B cell (primary cell): ENCODE measurements at regions not wholly inside any gene's neighbourhood (a gene's known extent, or its start where the extent isn't known, plus 50 kb on each side); places are given as distances from the start of the nearest gene placed in this dataset.

Experiments
- ATAC-seq: fragments of 200-7000 bp; cut with Tn5 transposase; one replicate; pipeline ENCODE4 v1.10.0; 2021; ENCODE audit warnings: low read depth, mild to moderate bottlenecking, moderate number of reproducible peaks, moderate library complexity
- CTCF ChIA-PET: fragments of 350-600 bp; sonication (Branson Sonifier 250); formaldehyde crosslinking; loops from one replicate; lab custom pipeline; 2021; ENCODE audit warnings: antibody characterized with exemption, inconsistent platforms; lab: Charles Lee
- POLR2A ChIA-PET: fragments of 350-600 bp; sonication (Branson Sonifier 250); formaldehyde crosslinking; loops from one replicate; lab custom pipeline; 2021; ENCODE audit warnings: antibody characterized with exemption; lab: Charles Lee
- DNase-seq: peaks from one replicate; pipeline ENCODE4 v3.0.0; 2013
- H2AFZ ChIP-seq: 2 replicates; pipeline ENCODE4 v1.6.1; 2012; ENCODE audit warnings: mild to moderate bottlenecking, low read depth, low read length; ENCODE audit not compliant: insufficient read depth, poor library complexity, severe bottlenecking
- H3K27ac ChIP-seq, 2 donors: 1 replicate in 1 of 2; 2 replicates in 1 of 2; pipeline ENCODE4 v1.5.1; 2012 to 2013; ENCODE audit warnings: low read length in 2 of 2, mild to moderate bottlenecking in 2 of 2, moderate library complexity in 1 of 2
- H3K27me3 ChIP-seq, 4 experiments: fragments of 200-600 bp in 1 of 4; sonication (generic) in 1 of 4; replicated peaks in 1 of 4; 1 replicate in 2 of 4; 2 replicates in 2 of 4; pipeline versions ENCODE4 v1.6.1 to v1.7.0; 2013 to 2016; ENCODE audit warnings: low read length in 3 of 4, mild to moderate bottlenecking in 2 of 4, mixed read lengths in 1 of 4, moderate library complexity in 1 of 4; ENCODE audit not compliant: insufficient read depth in 4 of 4, control insufficient read depth in 3 of 4; ENCODE audit errors: control extremely low read depth in 1 of 4
- H3K36me3 ChIP-seq, 2 experiments: replicated peaks in 1 of 2; 1 replicate in 1 of 2; 2 replicates in 1 of 2; pipeline versions ENCODE4 v1.6.1 to v1.7.1; 2013; ENCODE audit warnings: low read length in 1 of 2; ENCODE audit not compliant: insufficient read depth in 2 of 2, control insufficient read depth in 1 of 2; ENCODE audit errors: control extremely low read depth in 1 of 2, extremely low read depth in 1 of 2
- H3K4me1 ChIP-seq, 2 donors: fragments of 200-600 bp in 1 of 2; sonication (generic) in 1 of 2; 1 replicate in 1 of 2; 2 replicates in 1 of 2; pipeline versions ENCODE4 v1.5.1 to v1.6.1; 2013 to 2017; ENCODE audit warnings: low read length in 2 of 2; ENCODE audit not compliant: control insufficient read depth in 2 of 2, insufficient read depth in 2 of 2
- H3K4me2 ChIP-seq: replicated peaks from 2 replicates; pipeline ENCODE3; 2012; ENCODE audit warnings: mild to moderate bottlenecking, low read depth, low read length; ENCODE audit not compliant: poor library complexity, severe bottlenecking
- H3K4me3 ChIP-seq, 5 experiments: fragments of 200-600 bp in 1 of 5; sonication (generic) in 1 of 5; 1 replicate in 3 of 5; 2 replicates in 2 of 5; pipeline versions ENCODE4 v1.5.1 to v1.7.0; 2011 to 2016; ENCODE audit warnings: low read length in 4 of 5, mild to moderate bottlenecking in 4 of 5, low read depth in 2 of 5, control low read depth in 1 of 5, moderate library complexity in 1 of 5; ENCODE audit not compliant: insufficient read depth in 1 of 5; ENCODE audit errors: control extremely low read depth in 1 of 5, extremely low read depth in 1 of 5
- H3K79me2 ChIP-seq: fragments of 200-600 bp; sonication (generic); one replicate; pipeline ENCODE4 v1.6.0; 2016; ENCODE audit warnings: low read length; ENCODE audit not compliant: control insufficient read depth, insufficient read depth
- H3K9ac ChIP-seq: fragments of 200-600 bp; sonication (generic); 2 replicates; pipeline ENCODE4 v1.6.1; 2017; ENCODE audit warnings: mild to moderate bottlenecking, low read length, moderate library complexity
- H3K9me3 ChIP-seq, 3 donors: one replicate each; pipeline versions ENCODE4 v1.6.1 to v1.7.1; 2013; ENCODE audit warnings: low read length in 2 of 3; ENCODE audit not compliant: control insufficient read depth in 2 of 3, insufficient read depth in 1 of 3; ENCODE audit errors: control extremely low read depth in 1 of 3
- H4K20me1 ChIP-seq: 2 replicates; pipeline ENCODE4 v1.6.0; 2012; ENCODE audit warnings: mild to moderate bottlenecking, low read length; ENCODE audit not compliant: insufficient read depth, control insufficient read depth, poor library complexity, severe bottlenecking
- H3K27ac Mint-ChIP-seq: one replicate; pipeline ENCODE4 v1.8.0; 2021; ENCODE audit warnings: mixed read lengths
- H3K27me3 Mint-ChIP-seq: one replicate; pipeline ENCODE4 v1.8.0; 2021; ENCODE audit warnings: mixed read lengths
- H3K4me1 Mint-ChIP-seq: one replicate; pipeline ENCODE4 v1.8.0; 2021; ENCODE audit warnings: mixed read lengths
- H3K4me3 Mint-ChIP-seq: one replicate; pipeline ENCODE4 v1.8.0; 2021; ENCODE audit warnings: mixed read lengths
- H3K9me3 Mint-ChIP-seq: one replicate; pipeline ENCODE4 v1.8.0; 2022; ENCODE audit warnings: mixed read lengths; ENCODE audit not compliant: insufficient read depth
- EZH2 ChIP-seq: IDR thresholded peaks from 2 replicates; pipeline ENCODE4 v1.6.1; 2012; ENCODE audit warnings: borderline replicate concordance, low read depth, mild to moderate bottlenecking, moderate library complexity, low read length; ENCODE audit not compliant: insufficient read depth, poor library complexity, severe bottlenecking
- WGBS: methylation state at CpG from one replicate; pipeline ENCODE4 v1.1.5; 2013; ENCODE audit warnings: missing lambda C conversion rate; ENCODE audit not compliant: insufficient coverage; 5-methylcytosine and 5-hydroxymethylcytosine counted together
- intact Hi-C: fragments of 100-400 bp; cut with micrococcal nuclease; formaldehyde crosslinking; loops from one replicate; pipeline ENCODE4 v1.10.0; 2022
- TF ChIP-seq, protein P1 (sequence below): fragments of 200-600 bp; IDR thresholded peaks from one replicate; pipeline ENCODE4 v1.8.0; 2022; ENCODE audit warnings: antibody characterized with exemption, mild to moderate bottlenecking

DNA sequence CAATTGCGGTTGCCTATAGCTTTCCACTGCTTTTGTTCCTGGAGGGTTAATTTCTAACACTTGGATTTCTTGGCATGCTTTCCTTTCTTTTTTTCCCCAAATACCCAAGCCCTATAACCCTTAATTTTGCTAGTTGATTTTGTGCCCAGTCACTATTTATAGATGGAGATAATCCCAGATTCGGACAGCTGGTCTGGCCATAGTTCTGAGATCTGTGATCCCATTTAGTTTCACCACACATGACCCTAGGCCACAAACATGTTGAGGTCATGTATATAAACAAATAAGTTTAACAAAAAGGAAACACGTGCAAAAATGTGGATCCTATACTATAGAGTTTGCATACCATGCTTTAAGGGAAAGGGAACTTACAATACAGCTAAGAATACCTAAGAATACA, 111.4 kb downstream of the ZMAT3 start:
- Histone ChIP-seq H3K4me3 (no peak overlapping the region), H3K9ac (no peak overlapping the region), H3K4me1 (no peaks in the 10 kb centered on the region), H3K27ac (no peak overlapping the region), H2AFZ (no peak overlapping the region), H3K27me3 (peaks cover 0 to 7% (median 0%) of the 10 kb centered on the region in 4 experiments), H3K4me2 (no peak overlapping the region), H3K9me3 (peaks cover 0 to 1% (median 0%) of the 10 kb centered on the region in 3 donors), H3K79me2 (no peaks in the 10 kb centered on the region), H4K20me1 (no peaks in the 10 kb centered on the region), H3K36me3 (no peaks in the 10 kb centered on the region)
- ChIA-PET CTCF (no interaction called here), POLR2A (no interaction called here)
- Mint-ChIP-seq H3K4me1 (no peaks in the 10 kb centered on the region), H3K4me3 (no peak overlapping the region), H3K9me3 (no peaks in the 10 kb centered on the region), H3K27ac (no peak overlapping the region), H3K27me3 (no peaks in the 10 kb centered on the region)
- TF ChIP-seq, protein P1, sequence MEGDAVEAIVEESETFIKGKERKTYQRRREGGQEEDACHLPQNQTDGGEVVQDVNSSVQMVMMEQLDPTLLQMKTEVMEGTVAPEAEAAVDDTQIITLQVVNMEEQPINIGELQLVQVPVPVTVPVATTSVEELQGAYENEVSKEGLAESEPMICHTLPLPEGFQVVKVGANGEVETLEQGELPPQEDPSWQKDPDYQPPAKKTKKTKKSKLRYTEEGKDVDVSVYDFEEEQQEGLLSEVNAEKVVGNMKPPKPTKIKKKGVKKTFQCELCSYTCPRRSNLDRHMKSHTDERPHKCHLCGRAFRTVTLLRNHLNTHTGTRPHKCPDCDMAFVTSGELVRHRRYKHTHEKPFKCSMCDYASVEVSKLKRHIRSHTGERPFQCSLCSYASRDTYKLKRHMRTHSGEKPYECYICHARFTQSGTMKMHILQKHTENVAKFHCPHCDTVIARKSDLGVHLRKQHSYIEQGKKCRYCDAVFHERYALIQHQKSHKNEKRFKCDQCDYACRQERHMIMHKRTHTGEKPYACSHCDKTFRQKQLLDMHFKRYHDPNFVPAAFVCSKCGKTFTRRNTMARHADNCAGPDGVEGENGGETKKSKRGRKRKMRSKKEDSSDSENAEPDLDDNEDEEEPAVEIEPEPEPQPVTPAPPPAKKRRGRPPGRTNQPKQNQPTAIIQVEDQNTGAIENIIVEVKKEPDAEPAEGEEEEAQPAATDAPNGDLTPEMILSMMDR: no peak
- DNase-seq: no peak
- intact Hi-C loops: loop anchor here (10.0 kb wide), 1 partner anchor 85 kb away; no protein-coding TSS in a partner anchor
- ATAC-seq: no peak
- no CpG with 5 or more reads among the region's 3 CpGs for WGBS

DNA sequence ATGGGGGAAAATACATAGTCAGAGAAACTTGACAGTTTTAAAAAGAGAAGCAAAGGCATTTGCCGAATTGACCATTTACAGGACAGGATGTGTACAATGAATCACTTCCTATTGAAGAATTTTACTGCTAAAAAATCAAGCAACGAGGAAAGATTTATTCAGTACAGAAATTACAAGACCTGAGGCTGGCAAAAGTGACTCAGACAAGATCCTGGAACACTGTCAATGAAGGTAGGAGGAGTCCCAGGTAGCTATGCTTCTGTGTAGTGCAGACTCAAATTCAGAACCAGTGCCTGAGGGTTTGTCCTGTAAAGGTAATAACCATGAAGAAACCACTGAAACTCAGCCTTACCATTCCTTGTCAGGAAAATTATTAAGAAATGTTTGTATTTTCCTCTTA, 120.9 kb downstream of the ZMAT3 start:
- Mint-ChIP-seq H3K4me3 (no peak overlapping the region), H3K27me3 (no peaks in the 10 kb centered on the region), H3K9me3 (peaks cover 14% of the 10 kb centered on the region), H3K27ac (no peak overlapping the region), H3K4me1 (no peaks in the 10 kb centered on the region)
- H3K27me3 ChIP-seq: no peaks in the 10 kb centered on the region
- intact Hi-C loops: no loop called here
- ChIA-PET POLR2A (no interaction called here), CTCF (no interaction called here)
- TF ChIP-seq, protein P1: no peak
- no peak for TF ChIP-seq EZH2
- DNase-seq (no peak), ATAC-seq (no peak)
- H3K4me3 ChIP-seq: no peak overlapping the region
- WGBS: no CpG with 5 or more reads among the region's 2 CpGs
- H3K4me2 ChIP-seq: no peak overlapping the region
- H3K36me3 ChIP-seq: no peaks in the 10 kb centered on the region
- H3K79me2 ChIP-seq: no peaks in the 10 kb centered on the region
- H4K20me1 ChIP-seq: no peaks in the 10 kb centered on the region
- H2AFZ ChIP-seq: no peak overlapping the region
- H3K4me1 ChIP-seq: no peaks in the 10 kb centered on the region
- no peak overlapping the region for H3K9ac ChIP-seq
- no peak overlapping the region for H3K27ac ChIP-seq
- H3K9me3 ChIP-seq: peaks cover 0 to 5% (median 3%) of the 10 kb centered on the region in 3 donors
